ENCODE measurements at regions not wholly inside any gene's neighbourhood (a gene's known extent, or its start where the extent isn't known, plus 50 kb on each side); places are given as distances from the start of the nearest gene placed in this dataset.
"Not testable (repeated sequence)": the region's sequence is repeated elsewhere in the genome, so short reads cannot be mapped to it uniquely, and the experiment has no call there.

- no peak for DNase-seq
- TF ChIP-seq CTCF (IDR thresholded peaks at IDR 0.05; ENCODE audit: low read depth, low read length): no peak
- H3K27me3 ChIP-seq (ENCODE audit: insufficient read depth, low read depth, severe bottlenecking): no peaks in the 10 kb centered on the region
- H3K27ac ChIP-seq: no peak overlapping the region
- no peaks in the 10 kb centered on the region for H3K9me3 ChIP-seq (ENCODE audit: severe bottlenecking)
- H3K4me3 ChIP-seq (ENCODE audit: low read depth, low read length): no peak overlapping the region
- H3K36me3 ChIP-seq: no peaks in the 10 kb centered on the region
Observed at GRCh38 chr18:3345885-3346284, 84.0 kb downstream of the MYL12B start.

GRCh38 chr18:3346487-3346886, 84.6 kb downstream of the MYL12B start:
- DNase-seq: no peak

GRCh38 chr18:3347286-3347803, 85.4 kb downstream of the MYL12B start:
- no peaks in the 10 kb centered on the region for H3K9me3 ChIP-seq (ENCODE audit: severe bottlenecking)
- no peak for TF ChIP-seq CTCF (IDR thresholded peaks at IDR 0.05; ENCODE audit: low read depth, low read length)
- no peaks in the 10 kb centered on the region for H3K36me3 ChIP-seq
- no peak overlapping the region for H3K4me3 ChIP-seq (ENCODE audit: low read depth, low read length)
- DNase-seq: no peak
- H3K27me3 ChIP-seq (ENCODE audit: insufficient read depth, low read depth, severe bottlenecking): no peaks in the 10 kb centered on the region
- no peak overlapping the region for H3K27ac ChIP-seq

More at GRCh38 chr18:3346487-3346886, 84.6 kb downstream of the MYL12B start:
- Histone ChIP-seq H3K36me3 (no peaks in the 10 kb centered on the region), H3K9me3 (ENCODE audit: severe bottlenecking) (no peaks in the 10 kb centered on the region), H3K4me3 (ENCODE audit: low read depth, low read length) (no peak overlapping the region), H3K27me3 (ENCODE audit: insufficient read depth, low read depth, severe bottlenecking) (no peaks in the 10 kb centered on the region), H3K27ac (no peak overlapping the region)
- TF ChIP-seq CTCF (IDR thresholded peaks at IDR 0.05; ENCODE audit: low read depth, low read length): no peak

GRCh38 chr18:3348176-3348575, 86.2 kb downstream of the MYL12B start:
- Histone ChIP-seq H3K27ac (no peak overlapping the region), H3K9me3 (ENCODE audit: severe bottlenecking) (no peaks in the 10 kb centered on the region), H3K27me3 (ENCODE audit: insufficient read depth, low read depth, severe bottlenecking) (no peaks in the 10 kb centered on the region), H3K4me3 (ENCODE audit: low read depth, low read length) (no peak overlapping the region), H3K36me3 (no peaks in the 10 kb centered on the region)
- no peak for DNase-seq
- no peak for TF ChIP-seq CTCF (IDR thresholded peaks at IDR 0.05; ENCODE audit: low read depth, low read length)

- not testable (repeated sequence) for H3K27me3 ChIP-seq (ENCODE audit: insufficient read depth, low read depth, severe bottlenecking); H3K4me3 ChIP-seq (ENCODE audit: low read depth, low read length); H3K9me3 ChIP-seq (ENCODE audit: severe bottlenecking); H3K27ac ChIP-seq; H3K36me3 ChIP-seq; DNase-seq
Observed at GRCh38 chr18:3349046-3349841, 87.3 kb downstream of the MYL12B start.

GRCh38 chr18:3350021-3350420, 88.1 kb downstream of the MYL12B start:
- DNase-seq: no peak
- TF ChIP-seq CTCF (IDR thresholded peaks at IDR 0.05; ENCODE audit: low read depth, low read length): no peak

More at GRCh38 chr18:3350021-3350420, 88.1 kb downstream of the MYL12B start:
- Histone ChIP-seq H3K27ac (no peak overlapping the region), H3K4me3 (ENCODE audit: low read depth, low read length) (no peak overlapping the region), H3K9me3 (ENCODE audit: severe bottlenecking) (no peaks in the 10 kb centered on the region), H3K27me3 (ENCODE audit: insufficient read depth, low read depth, severe bottlenecking) (no peaks in the 10 kb centered on the region), H3K36me3 (no peaks in the 10 kb centered on the region)

Measured in WERI-Rb-1 (cell line).